GM21390 (cell line): ENCODE measurements at regions not wholly inside any gene's neighbourhood (a gene's known extent, or its start where the extent isn't known, plus 50 kb on each side); places are given as distances from the start of the nearest gene placed in this dataset.

Source experiments
- ATAC-seq: cut with Tn5 transposase; IDR thresholded peaks from one replicate; pipeline ENCODE4 v1.9.1; 2021; ENCODE audit not compliant: unreplicated experiment

GRCh38 chr18:5601188-5601624 is 57.4 kb upstream of the EPB41L3 start:
- no peak for ATAC-seq

- no peak for ATAC-seq
Measured at GRCh38 chr18:5600378-5601071, 56.7 kb upstream of the EPB41L3 start.

- no peak for ATAC-seq
Measured at GRCh38 chr18:5596585-5596984, 52.8 kb upstream of the EPB41L3 start.
